ENCODE measurements at regions not wholly inside any gene's neighbourhood (a gene's known extent, or its start where the extent isn't known, plus 50 kb on each side); places are given as distances from the start of the nearest gene placed in this dataset.
"Not testable (repeated sequence)": the region's sequence is repeated elsewhere in the genome, so short reads cannot be mapped to it uniquely, and the experiment has no call there.

DNA sequence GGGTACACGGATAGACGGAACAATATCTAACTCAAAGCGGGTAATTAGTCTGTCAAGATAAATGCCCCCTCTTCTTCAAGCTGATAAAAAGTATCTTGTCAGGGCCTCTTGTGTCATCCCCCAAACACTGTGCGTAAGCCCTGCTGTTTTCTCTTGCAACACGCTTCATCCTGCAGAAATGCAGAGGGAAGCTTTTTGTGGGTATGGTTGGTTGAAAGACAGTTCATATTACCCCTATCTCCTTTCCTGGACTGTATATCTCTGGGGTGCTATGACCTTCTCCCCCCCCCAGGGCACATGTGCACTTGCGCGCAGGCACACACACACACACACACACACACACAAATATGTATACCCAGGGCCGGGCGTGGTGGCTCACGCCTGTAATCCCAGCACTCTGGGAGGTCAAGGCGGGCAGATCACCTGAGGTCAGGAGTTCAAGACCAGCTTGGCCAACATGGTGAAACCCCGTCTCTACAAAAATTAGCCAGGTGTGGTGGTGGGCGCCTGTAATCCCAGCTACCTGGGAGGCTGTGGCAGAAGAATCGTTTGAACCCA lies 143.6 kb upstream of the CITED2 start:
- H3K9me3 ChIP-seq (ENCODE audit: control insufficient read depth in 1 of 2, low read length in 2 of 2); H3K4me3 ChIP-seq (ENCODE audit: low read depth in 1 of 2, low read length in 2 of 2); H3K4me1 ChIP-seq (ENCODE audit: control insufficient read depth in 1 of 2, insufficient read depth in 2 of 2, low read length in 2 of 2); H3K36me3 ChIP-seq (ENCODE audit: control insufficient read depth in 1 of 2, insufficient read depth in 2 of 2, low read length in 2 of 2); H3K27ac ChIP-seq (ENCODE audit: low read length); H3K27me3 ChIP-seq (ENCODE audit: low read depth, low read length): not testable (repeated sequence)

DNA sequence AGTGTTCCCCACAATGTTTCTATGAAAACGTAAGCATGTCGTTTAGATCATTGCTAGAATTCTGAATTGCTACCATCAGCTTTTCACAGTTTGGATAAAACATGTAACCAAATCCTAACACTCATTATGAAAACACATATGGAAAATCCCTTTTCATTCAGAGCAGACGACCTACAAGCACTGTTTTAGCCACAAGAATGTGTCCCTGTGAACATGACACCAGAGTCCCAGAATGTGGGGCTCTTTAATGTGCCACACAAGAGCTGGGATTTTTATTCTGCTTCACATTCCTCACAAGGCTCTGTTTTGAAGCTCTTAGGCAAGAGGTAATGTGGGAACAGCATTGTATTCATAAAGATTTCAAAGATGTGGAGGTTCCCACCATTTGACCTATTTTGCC lies 141.1 kb upstream of the CITED2 start:
- Histone ChIP-seq H3K36me3 (ENCODE audit: control insufficient read depth in 1 of 2, insufficient read depth in 2 of 2, low read length in 2 of 2) (no peaks in the 10 kb centered on the region), H3K4me3 (ENCODE audit: low read depth in 1 of 2, low read length in 2 of 2) (no peak overlapping the region), H3K4me1 (ENCODE audit: control insufficient read depth in 1 of 2, insufficient read depth in 2 of 2, low read length in 2 of 2) (no peaks in the 10 kb centered on the region), H3K27ac (ENCODE audit: low read length) (no peak overlapping the region), H3K9me3 (ENCODE audit: control insufficient read depth in 1 of 2, low read length in 2 of 2) (no peaks in the 10 kb centered on the region), H3K27me3 (ENCODE audit: low read depth, low read length) (no peaks in the 10 kb centered on the region)

- Histone ChIP-seq H3K27me3 (ENCODE audit: low read depth, low read length) (no peaks in the 10 kb centered on the region), H3K36me3 (ENCODE audit: control insufficient read depth in 1 of 2, insufficient read depth in 2 of 2, low read length in 2 of 2) (no peaks in the 10 kb centered on the region), H3K27ac (ENCODE audit: low read length) (no peak overlapping the region), H3K4me1 (ENCODE audit: control insufficient read depth in 1 of 2, insufficient read depth in 2 of 2, low read length in 2 of 2) (no peaks in the 10 kb centered on the region), H3K9me3 (ENCODE audit: control insufficient read depth in 1 of 2, low read length in 2 of 2) (no peaks in the 10 kb centered on the region), H3K4me3 (ENCODE audit: low read depth in 1 of 2, low read length in 2 of 2) (no peak overlapping the region)
Observed at GRCh38 chr6:139514819-139515218, 140.4 kb upstream of the CITED2 start.

DNA sequence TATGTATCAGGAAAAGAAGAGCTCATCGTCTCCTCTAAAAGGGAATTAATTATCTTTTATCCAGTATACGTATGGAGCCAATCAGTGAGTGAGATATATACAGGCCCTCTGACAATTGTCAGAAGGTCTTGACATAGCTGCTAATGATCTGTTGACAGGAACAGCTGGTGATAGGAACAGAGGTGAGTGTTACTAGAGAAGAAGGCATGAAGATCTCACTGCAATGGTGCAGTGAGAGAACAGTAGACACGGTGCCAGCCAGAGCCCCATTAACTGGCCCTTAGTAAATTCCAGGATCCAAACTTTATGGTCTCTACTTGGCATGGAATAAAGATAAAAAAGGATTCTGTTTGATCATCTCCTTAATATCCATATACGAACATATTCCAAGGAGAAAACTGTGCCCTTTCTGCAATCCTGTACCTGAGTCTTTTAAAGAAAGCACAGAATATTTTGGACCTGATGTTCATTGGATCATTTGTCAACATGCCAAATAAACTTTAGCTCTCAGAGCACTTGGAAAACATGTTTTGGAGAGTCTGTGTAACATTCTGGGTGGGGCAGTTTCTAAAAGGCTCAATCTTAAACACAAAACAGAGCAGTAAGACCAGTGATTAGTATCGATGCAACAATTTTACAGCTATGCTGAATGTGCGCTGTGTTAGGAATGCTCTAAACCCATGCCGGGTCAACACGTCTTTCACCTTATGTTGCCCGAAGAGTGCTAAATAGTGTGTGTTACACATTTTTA lies 135.8 kb upstream of the CITED2 start:
- no peaks in the 10 kb centered on the region for H3K9me3 ChIP-seq (ENCODE audit: control insufficient read depth in 1 of 2, low read length in 2 of 2)
- H3K27me3 ChIP-seq (ENCODE audit: low read depth, low read length) = no peaks in the 10 kb centered on the region
- no peak overlapping the region for H3K4me3 ChIP-seq (ENCODE audit: low read depth in 1 of 2, low read length in 2 of 2)
- no peaks in the 10 kb centered on the region for H3K36me3 ChIP-seq (ENCODE audit: control insufficient read depth in 1 of 2, insufficient read depth in 2 of 2, low read length in 2 of 2)
- H3K27ac ChIP-seq (ENCODE audit: low read length) = no peak overlapping the region
- H3K4me1 ChIP-seq (ENCODE audit: control insufficient read depth in 1 of 2, insufficient read depth in 2 of 2, low read length in 2 of 2) = no peaks in the 10 kb centered on the region

DNA sequence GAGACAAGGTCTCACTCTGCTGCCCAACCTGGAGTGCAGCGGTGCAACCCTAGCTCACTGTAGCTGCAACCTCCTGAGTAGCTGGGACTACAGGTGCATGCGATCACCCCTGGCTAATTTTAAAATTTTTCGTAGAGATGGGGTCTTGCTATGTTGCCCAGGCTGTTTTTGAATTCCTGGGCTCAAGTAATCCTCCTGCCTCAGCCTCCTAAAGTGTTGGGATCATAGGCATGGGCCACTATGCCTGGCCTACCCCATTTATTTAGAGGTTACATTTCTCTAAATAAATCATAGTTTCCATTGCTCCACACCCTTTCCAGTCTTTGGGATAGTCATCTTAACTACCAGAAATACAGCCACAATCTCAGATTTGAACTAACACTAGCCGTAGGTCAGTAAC lies 134.7 kb upstream of the CITED2 start:
- no peak overlapping the region for H3K27ac ChIP-seq (ENCODE audit: low read length)
- H3K4me3 ChIP-seq (ENCODE audit: low read depth in 1 of 2, low read length in 2 of 2) = no peak overlapping the region
- H3K36me3 ChIP-seq (ENCODE audit: control insufficient read depth in 1 of 2, insufficient read depth in 2 of 2, low read length in 2 of 2) = no peaks in the 10 kb centered on the region
- H3K9me3 ChIP-seq (ENCODE audit: control insufficient read depth in 1 of 2, low read length in 2 of 2) = no peaks in the 10 kb centered on the region
- H3K27me3 ChIP-seq (ENCODE audit: low read depth, low read length) = no peaks in the 10 kb centered on the region
- no peaks in the 10 kb centered on the region for H3K4me1 ChIP-seq (ENCODE audit: control insufficient read depth in 1 of 2, insufficient read depth in 2 of 2, low read length in 2 of 2)

- H3K27me3 ChIP-seq (ENCODE audit: low read depth, low read length) = no peaks in the 10 kb centered on the region
- no peaks in the 10 kb centered on the region for H3K9me3 ChIP-seq (ENCODE audit: control insufficient read depth in 1 of 2, low read length in 2 of 2)
- H3K36me3 ChIP-seq (ENCODE audit: control insufficient read depth in 1 of 2, insufficient read depth in 2 of 2, low read length in 2 of 2) = no peaks in the 10 kb centered on the region
- no peaks in the 10 kb centered on the region for H3K4me1 ChIP-seq (ENCODE audit: control insufficient read depth in 1 of 2, insufficient read depth in 2 of 2, low read length in 2 of 2)
- no peak overlapping the region for H3K27ac ChIP-seq (ENCODE audit: low read length)
- H3K4me3 ChIP-seq (ENCODE audit: low read depth in 1 of 2, low read length in 2 of 2) = no peak overlapping the region
Observed at GRCh38 chr6:139508576-139508975, 134.1 kb upstream of the CITED2 start.

DNA sequence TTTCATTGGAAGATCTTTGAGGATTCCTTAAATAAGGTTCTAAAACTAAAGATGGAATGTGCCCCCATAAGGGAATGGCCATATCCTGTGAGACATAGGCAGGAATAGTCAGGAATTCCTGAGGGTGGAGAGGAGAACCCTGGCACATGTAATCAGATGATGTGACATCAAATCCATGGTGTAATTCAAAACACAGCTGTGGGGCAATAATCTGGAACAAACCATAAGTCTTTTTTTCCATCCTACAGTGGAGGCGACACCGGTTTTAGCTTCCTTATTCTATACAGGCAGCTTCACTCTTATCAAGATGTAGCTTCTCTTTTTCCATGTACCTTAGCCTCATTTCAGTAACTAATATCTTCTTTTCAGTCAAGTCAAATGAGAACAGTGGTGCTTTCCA lies 133.6 kb upstream of the CITED2 start:
- Histone ChIP-seq H3K4me1 (ENCODE audit: control insufficient read depth in 1 of 2, insufficient read depth in 2 of 2, low read length in 2 of 2) (no peaks in the 10 kb centered on the region), H3K4me3 (ENCODE audit: low read depth in 1 of 2, low read length in 2 of 2) (no peak overlapping the region), H3K9me3 (ENCODE audit: control insufficient read depth in 1 of 2, low read length in 2 of 2) (no peaks in the 10 kb centered on the region), H3K36me3 (ENCODE audit: control insufficient read depth in 1 of 2, insufficient read depth in 2 of 2, low read length in 2 of 2) (no peaks in the 10 kb centered on the region), H3K27ac (ENCODE audit: low read length) (no peak overlapping the region), H3K27me3 (ENCODE audit: low read depth, low read length) (no peaks in the 10 kb centered on the region)

DNA sequence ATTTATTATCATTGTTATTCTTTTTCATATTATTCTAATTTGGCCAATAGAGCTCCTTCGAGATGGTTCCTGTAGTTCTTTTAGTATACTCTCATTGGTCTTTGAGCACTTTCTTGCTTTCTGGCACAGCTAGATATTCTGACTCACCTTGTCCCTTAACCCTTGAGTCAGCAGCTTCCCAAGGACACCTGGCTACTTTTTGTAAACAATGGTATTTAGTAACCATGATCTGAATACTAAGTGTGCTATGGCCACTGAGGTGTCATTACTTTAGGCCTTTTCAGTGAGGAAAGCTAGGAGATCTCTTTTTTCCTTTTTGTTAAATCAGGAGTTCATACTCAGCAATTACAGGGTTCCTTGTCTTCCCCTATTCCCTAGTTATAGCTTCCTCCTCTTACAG lies 126.5 kb upstream of the CITED2 start:
- no peaks in the 10 kb centered on the region for H3K36me3 ChIP-seq (ENCODE audit: control insufficient read depth in 1 of 2, insufficient read depth in 2 of 2, low read length in 2 of 2)
- H3K4me3 ChIP-seq (ENCODE audit: low read depth in 1 of 2, low read length in 2 of 2) = no peak overlapping the region
- no peak overlapping the region for H3K27ac ChIP-seq (ENCODE audit: low read length)
- H3K9me3 ChIP-seq (ENCODE audit: control insufficient read depth in 1 of 2, low read length in 2 of 2) = no peaks in the 10 kb centered on the region
- no peaks in the 10 kb centered on the region for H3K27me3 ChIP-seq (ENCODE audit: low read depth, low read length)
- H3K4me1 ChIP-seq (ENCODE audit: control insufficient read depth in 1 of 2, insufficient read depth in 2 of 2, low read length in 2 of 2) = no peaks in the 10 kb centered on the region

DNA sequence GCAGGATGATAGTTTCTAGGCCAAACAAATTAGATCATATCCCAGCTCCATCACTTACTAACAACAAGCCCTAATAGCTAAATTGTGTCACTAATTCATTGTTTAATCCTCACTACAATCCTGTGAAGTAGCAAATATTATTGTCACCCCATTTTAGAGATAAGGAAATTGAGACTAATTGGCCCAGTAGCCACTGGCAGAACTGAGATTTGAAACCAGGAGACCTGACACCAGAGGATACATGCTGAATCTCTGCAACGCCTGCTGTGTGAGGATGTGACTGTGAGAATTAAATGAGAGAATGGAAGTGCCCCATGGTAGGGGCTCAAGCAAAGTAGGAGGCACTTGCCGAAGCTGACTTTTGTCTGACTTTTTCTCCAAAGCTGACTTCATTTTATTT lies 124.3 kb upstream of the CITED2 start:
- H3K4me1 ChIP-seq (ENCODE audit: control insufficient read depth in 1 of 2, insufficient read depth in 2 of 2, low read length in 2 of 2) = no peaks in the 10 kb centered on the region
- H3K27me3 ChIP-seq (ENCODE audit: low read depth, low read length) = no peaks in the 10 kb centered on the region
- H3K4me3 ChIP-seq (ENCODE audit: low read depth in 1 of 2, low read length in 2 of 2) = no peak overlapping the region
- H3K36me3 ChIP-seq (ENCODE audit: control insufficient read depth in 1 of 2, insufficient read depth in 2 of 2, low read length in 2 of 2) = no peaks in the 10 kb centered on the region
- no peak overlapping the region for H3K27ac ChIP-seq (ENCODE audit: low read length)
- H3K9me3 ChIP-seq (ENCODE audit: control insufficient read depth in 1 of 2, low read length in 2 of 2) = no peaks in the 10 kb centered on the region

DNA sequence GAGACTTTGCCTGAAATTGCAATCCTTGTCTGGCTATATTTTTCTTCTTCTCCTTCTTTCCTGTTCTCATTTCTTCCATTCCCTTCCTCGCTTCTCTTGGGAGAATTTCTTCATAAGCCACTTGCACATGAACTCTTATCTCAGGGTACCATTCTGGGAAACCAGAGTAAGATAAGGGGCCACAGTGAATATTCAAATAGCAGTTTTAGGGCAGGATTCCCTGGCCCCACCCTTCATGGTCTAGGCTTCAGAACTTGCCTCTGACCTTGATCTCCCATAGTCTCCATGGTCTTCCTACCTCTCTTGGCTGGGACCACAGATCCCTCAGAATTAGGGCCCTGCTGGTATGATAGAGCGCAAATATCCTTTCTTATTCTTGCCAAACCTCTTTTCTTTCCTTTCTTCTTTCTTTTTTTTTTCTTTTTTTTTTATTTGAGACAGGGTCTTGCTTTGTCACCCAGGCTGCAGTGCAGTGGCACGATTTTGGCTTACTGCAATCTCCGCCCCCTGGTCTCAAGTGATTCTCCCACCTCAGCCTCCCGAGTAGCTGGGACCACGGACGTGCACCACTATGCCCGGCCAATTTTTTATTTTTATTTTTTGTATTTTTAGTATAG lies 123.0 kb upstream of the CITED2 start:
- Histone ChIP-seq H3K27me3 (ENCODE audit: low read depth, low read length) (no peaks in the 10 kb centered on the region), H3K4me3 (ENCODE audit: low read depth in 1 of 2, low read length in 2 of 2) (no peak overlapping the region), H3K27ac (ENCODE audit: low read length) (no peak overlapping the region), H3K4me1 (ENCODE audit: control insufficient read depth in 1 of 2, insufficient read depth in 2 of 2, low read length in 2 of 2) (no peaks in the 10 kb centered on the region), H3K9me3 (ENCODE audit: control insufficient read depth in 1 of 2, low read length in 2 of 2) (no peaks in the 10 kb centered on the region), H3K36me3 (ENCODE audit: control insufficient read depth in 1 of 2, insufficient read depth in 2 of 2, low read length in 2 of 2) (no peaks in the 10 kb centered on the region)

DNA sequence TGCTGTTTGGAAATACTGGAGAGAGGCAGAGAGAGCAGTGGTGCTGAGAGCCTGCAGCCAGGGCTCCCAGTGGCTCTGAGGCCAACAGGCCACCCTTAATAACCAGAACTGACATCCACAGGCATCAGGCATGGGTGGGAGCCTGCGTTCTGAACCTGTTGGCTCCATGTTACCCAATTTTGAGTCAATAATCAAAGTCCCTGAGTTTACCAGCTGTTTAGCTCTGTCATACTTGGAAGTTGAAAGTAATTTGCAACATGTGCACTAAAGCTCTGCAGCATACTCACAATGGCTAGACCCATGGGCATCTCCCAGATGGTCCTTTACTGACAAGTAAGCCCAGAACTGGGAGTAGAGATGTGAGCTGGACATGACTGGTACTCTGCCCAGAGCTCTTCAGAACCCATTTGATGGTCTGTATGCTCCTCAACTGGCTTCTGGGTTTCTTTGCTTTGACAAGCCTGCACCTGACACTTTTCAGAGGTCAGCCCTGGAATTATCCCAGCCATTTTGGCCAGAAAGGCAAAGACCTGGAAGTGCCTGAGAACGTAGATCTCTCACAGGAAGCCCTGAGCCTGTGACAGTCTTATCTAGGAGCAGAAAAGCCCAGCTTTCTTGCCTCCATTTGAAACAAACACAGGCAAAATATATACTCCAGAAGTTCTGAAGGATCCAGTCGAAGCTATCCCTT lies 122.4 kb upstream of the CITED2 start:
- Histone ChIP-seq H3K4me3 (ENCODE audit: low read depth in 1 of 2, low read length in 2 of 2) (no peak overlapping the region), H3K4me1 (ENCODE audit: control insufficient read depth in 1 of 2, insufficient read depth in 2 of 2, low read length in 2 of 2) (no peaks in the 10 kb centered on the region), H3K27ac (ENCODE audit: low read length) (no peak overlapping the region), H3K36me3 (ENCODE audit: control insufficient read depth in 1 of 2, insufficient read depth in 2 of 2, low read length in 2 of 2) (no peaks in the 10 kb centered on the region), H3K27me3 (ENCODE audit: low read depth, low read length) (no peaks in the 10 kb centered on the region), H3K9me3 (ENCODE audit: control insufficient read depth in 1 of 2, low read length in 2 of 2) (no peaks in the 10 kb centered on the region)
